Right atrium auricular region (tissue), 2 donors: ENCODE measurements at regions not wholly inside any gene's neighbourhood (a gene's known extent, or its start where the extent isn't known, plus 50 kb on each side); places are given as distances from the start of the nearest gene placed in this dataset.

Source experiments
- DNase-seq: peaks from one replicate; pipeline ENCODE4 v3.0.0-alpha.2; 2019; ENCODE audit warnings: low spot score
- H3K27ac ChIP-seq, 2 donors: fragments of 200-600 bp; sonication (generic); 1 replicate in 1 of 2; 2 replicates in 1 of 2; pipeline ENCODE4 v1.5.1; 2016 to 2019
- H3K27me3 ChIP-seq, 2 donors: fragments of 200-600 bp; sonication (generic); one replicate each; pipeline versions ENCODE4 v1.5.1 to v1.6.0; 2017 to 2019
- H3K36me3 ChIP-seq: fragments of 200-600 bp; sonication (generic); one replicate; pipeline ENCODE4 v1.5.1; 2016
- H3K4me1 ChIP-seq, 2 donors: fragments of 200-600 bp; sonication (generic); one replicate each; pipeline versions ENCODE4 v1.5.1 to v1.6.0; 2017 to 2019
- H3K4me3 ChIP-seq, 2 donors: fragments of 200-600 bp; sonication (generic); 1 replicate in 1 of 2; 2 replicates in 1 of 2; pipeline ENCODE4 v1.5.1; 2017 to 2019; ENCODE audit warnings: mild to moderate bottlenecking in 1 of 2, moderate library complexity in 1 of 2
- H3K9me3 ChIP-seq, 2 donors: fragments of 200-600 bp; sonication (generic); one replicate each; pipeline ENCODE4 v1.5.1; 2019
- TF ChIP-seq, protein P1 (sequence below), 2 donors: fragments of 200-600 bp; sonication (generic); IDR thresholded peaks; one replicate each; pipeline ENCODE4 v1.5.1; 2019; ENCODE audit warnings: antibody characterized with exemption in 2 of 2

DNA sequence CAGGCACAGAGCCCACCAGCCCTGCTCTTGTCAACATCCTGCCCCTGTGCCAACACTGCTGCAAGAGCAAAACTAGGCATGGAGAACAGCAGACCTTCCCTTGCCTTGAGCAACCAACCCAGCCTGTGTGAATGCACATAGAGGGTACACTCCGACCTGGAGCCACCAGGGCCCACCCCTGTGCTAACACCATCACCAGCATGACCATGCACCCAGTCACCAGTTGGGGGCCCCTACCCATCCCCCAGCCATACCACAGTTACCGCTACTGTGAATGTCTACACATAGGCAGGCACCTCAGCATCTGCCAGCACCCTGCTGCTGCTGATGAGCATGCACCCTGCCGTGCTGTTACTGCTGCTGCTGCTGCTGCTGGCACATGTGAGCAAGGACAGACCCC, 301.9 kb upstream of the ST6GAL2 start:
- H3K27me3 ChIP-seq: no peaks in the 10 kb centered on the region
- TF ChIP-seq, protein P1, sequence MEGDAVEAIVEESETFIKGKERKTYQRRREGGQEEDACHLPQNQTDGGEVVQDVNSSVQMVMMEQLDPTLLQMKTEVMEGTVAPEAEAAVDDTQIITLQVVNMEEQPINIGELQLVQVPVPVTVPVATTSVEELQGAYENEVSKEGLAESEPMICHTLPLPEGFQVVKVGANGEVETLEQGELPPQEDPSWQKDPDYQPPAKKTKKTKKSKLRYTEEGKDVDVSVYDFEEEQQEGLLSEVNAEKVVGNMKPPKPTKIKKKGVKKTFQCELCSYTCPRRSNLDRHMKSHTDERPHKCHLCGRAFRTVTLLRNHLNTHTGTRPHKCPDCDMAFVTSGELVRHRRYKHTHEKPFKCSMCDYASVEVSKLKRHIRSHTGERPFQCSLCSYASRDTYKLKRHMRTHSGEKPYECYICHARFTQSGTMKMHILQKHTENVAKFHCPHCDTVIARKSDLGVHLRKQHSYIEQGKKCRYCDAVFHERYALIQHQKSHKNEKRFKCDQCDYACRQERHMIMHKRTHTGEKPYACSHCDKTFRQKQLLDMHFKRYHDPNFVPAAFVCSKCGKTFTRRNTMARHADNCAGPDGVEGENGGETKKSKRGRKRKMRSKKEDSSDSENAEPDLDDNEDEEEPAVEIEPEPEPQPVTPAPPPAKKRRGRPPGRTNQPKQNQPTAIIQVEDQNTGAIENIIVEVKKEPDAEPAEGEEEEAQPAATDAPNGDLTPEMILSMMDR (IDR thresholded peaks at IDR 0.05): no peak

DNA sequence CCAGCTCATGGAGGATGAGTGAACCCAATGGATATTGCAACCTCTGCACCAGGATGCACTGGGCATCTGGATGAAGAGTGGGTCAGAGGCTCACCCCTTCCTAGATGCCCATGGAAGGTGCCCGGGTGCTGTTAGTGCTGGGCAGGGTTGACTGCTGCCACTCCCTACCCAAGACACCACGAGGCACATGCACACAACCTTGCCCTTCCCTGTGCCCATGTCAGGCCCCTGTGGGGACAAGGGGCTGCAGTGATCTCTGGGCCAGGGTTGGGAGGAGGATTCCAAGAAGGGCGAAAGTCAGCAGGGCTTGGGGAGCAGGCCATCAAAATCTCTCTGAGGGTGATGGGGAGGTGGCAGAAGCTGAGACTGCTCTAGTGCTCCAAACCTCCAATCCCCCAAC, 309.7 kb upstream of the ST6GAL2 start:
- no peaks in the 10 kb centered on the region for H3K9me3 ChIP-seq
- TF ChIP-seq, protein P1 (IDR thresholded peaks at IDR 0.05): no peak
- no peaks in the 10 kb centered on the region for H3K4me1 ChIP-seq
- DNase-seq: no peak
- H3K27ac ChIP-seq: no peak overlapping the region
- no peak overlapping the region for H3K4me3 ChIP-seq
- H3K36me3 ChIP-seq: no peaks in the 10 kb centered on the region
- H3K27me3 ChIP-seq: no peaks in the 10 kb centered on the region

More for the DNA sequence above, 301.9 kb upstream of the ST6GAL2 start:
- Histone ChIP-seq H3K4me3 (no peak overlapping the region), H3K27ac (no peak overlapping the region), H3K36me3 (no peaks in the 10 kb centered on the region), H3K9me3 (no peaks in the 10 kb centered on the region), H3K4me1 (no peaks in the 10 kb centered on the region)
- no peak for DNase-seq

DNA sequence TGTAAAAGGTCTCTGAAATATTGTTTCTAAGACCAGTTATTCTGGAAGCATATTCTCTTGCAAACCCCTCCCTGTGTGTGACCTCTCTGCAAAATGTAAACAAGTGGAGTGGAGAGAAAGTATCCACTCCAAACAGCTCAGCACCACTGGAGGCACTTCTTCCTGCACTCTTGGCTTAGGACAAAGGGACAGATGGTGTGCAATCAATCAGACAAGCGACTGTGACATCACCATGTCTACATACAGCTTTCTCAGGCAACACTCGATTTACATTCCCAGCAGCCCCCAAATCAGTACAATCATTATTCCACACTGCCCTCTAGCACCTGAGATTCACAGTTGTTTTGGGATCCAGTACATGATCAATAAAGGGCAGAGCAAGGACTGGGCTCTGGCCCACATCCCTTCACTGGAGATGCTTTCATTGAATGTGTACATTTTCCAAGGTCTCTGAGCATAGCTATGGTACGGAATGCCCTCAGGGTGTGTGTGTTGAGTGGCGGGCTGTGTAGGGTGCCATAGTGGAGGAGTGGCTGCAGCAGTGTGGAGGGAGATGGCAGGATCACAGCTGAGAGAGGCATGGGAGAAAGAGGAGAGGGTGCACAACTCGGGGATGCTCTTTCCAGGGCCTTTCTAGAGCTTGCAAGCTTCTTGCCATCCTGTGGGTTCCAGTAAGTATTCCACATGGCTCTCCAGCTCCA, 311.8 kb upstream of the ST6GAL2 start:
- Histone ChIP-seq H3K4me1 (no peaks in the 10 kb centered on the region), H3K27me3 (no peaks in the 10 kb centered on the region), H3K9me3 (no peaks in the 10 kb centered on the region), H3K27ac (no peak overlapping the region), H3K4me3 (no peak overlapping the region), H3K36me3 (no peaks in the 10 kb centered on the region)
- TF ChIP-seq, protein P1 (IDR thresholded peaks at IDR 0.05): no peak
- no peak for DNase-seq

DNA sequence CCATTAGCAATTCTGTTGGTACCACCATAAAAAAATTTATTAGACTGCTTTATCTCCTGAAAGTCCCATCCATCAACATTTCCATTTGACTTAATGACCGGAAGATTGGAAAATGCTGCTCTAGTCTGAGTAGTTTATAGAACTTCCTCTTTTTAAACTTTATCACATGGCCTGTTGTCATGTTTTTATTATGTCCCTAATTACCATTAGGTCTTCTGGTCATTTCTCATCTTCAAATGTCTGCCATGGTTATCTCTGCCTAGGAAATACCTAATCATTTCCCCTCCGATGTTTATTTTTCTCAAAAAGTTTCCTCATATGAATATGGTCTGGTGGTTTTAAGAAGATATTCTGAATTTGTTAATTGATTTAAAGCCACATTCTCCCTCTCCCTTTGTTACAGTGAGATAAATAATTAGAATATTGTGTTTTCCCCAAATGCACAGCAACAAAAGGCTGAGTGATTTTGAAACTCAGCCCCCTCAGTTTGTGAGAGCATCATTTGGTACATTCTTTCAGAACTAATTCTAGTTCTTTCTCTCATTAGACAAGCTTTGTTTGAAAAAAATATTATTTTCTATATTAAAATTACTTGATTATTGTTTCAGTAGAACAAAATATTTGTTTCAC, 317.1 kb upstream of the ST6GAL2 start:
- no peak overlapping the region for H3K27ac ChIP-seq
- TF ChIP-seq, protein P1 (IDR thresholded peaks at IDR 0.05): no peak
- no peaks in the 10 kb centered on the region for H3K9me3 ChIP-seq
- no peaks in the 10 kb centered on the region for H3K36me3 ChIP-seq
- no peak for DNase-seq
- H3K27me3 ChIP-seq: no peaks in the 10 kb centered on the region
- H3K4me1 ChIP-seq: no peaks in the 10 kb centered on the region
- H3K4me3 ChIP-seq: no peak overlapping the region

DNA sequence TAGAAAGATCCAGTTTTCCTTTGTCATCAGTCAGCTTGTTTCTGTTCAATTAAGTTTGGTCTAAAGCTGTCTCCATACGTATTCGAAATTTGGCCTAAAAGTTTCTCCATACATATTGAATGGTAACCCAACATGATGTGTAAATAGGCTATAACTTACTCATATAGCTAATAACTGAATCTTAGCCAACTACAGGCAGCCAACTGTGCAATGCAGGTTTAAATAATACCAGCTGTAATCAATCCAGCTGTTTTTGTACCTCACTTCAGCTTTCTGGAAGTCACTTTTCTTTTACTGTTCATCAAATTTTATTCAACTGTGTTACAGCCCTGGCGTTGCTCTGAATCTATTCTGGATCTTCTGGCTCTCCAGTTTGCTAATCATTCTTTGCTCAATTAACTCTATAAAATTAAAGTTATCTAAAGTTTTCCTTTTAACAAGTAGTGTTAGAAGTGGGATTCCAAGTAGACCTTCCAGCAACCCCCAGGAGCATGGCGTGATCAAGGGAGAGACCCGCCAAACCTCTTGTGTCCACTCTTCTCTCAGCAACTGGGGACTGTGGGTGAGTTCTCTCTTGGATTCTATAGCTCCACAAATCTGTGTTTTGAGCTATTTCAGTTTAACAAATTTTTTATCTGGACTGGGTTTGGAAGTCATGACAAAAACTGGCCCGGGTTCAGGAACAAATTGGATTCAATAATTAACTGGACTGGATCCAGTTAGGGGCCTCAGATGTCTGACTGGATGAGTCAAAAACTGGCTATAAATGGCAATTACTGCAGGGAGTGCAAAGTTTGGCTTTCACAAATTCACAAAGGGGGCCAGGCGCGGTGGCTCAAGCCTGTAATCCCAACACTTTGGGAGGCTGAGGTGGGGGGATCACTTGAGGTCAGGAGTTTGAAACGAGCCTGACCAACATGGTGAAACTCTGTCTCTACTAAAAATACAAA, 329.7 kb upstream of the ST6GAL2 start:
- no peak overlapping the region for H3K4me3 ChIP-seq

More for the DNA sequence above, 329.7 kb upstream of the ST6GAL2 start:
- Histone ChIP-seq H3K4me1 (no peaks in the 10 kb centered on the region), H3K27me3 (no peaks in the 10 kb centered on the region), H3K9me3 (no peaks in the 10 kb centered on the region), H3K36me3 (no peaks in the 10 kb centered on the region), H3K27ac (no peak overlapping the region)
- TF ChIP-seq, protein P1 (IDR thresholded peaks at IDR 0.05): no peak
- DNase-seq: no peak
